Endometrium (tissue), 2 donors: ENCODE measurements at regions not wholly inside any gene's neighbourhood (a gene's known extent, or its start where the extent isn't known, plus 50 kb on each side); places are given as distances from the start of the nearest gene placed in this dataset.

Experiments used
- FAIRE-seq: peaks from 2 replicates; lab custom pipeline; 2012; peaks lifted over from hg19 to GRCh38; lab: Jason Lieb, UNC
- donor health status: control.
- donor health status: control.

DNA sequence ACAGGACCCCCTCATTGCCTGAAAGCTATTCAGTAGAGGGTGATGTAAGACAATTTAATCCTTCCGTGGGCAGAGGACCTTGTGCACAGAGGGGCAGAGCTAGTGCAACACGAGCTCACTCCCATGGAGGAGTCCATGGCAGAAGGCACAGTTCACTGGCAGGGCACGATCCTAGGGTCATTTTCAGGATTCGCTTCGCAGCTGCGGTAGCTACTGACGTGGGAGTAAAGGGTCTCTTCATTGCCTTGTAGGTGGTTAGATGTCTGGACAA is 207.8 kb downstream of the FOXO1 start:
- FAIRE-seq: no peak

DNA sequence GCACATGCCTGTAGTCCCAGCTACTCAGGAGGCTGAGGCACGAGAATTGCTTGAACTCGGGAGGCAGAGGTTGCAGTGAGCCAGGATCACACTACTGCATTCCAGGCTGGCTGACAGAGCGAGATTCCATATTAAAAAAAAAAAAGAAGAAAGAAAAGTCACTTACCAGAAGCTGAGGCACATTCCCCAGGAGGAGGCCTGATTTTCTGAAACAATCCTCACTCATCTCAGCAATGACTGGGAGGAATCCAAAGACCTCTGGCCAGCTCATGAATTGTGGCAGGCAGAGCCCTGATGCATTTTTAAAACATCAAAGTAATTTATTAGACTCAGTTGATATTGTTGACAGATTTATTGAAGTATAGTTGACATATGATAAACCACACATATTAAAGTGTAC is 206.3 kb downstream of the FOXO1 start:
- no peak for FAIRE-seq

DNA sequence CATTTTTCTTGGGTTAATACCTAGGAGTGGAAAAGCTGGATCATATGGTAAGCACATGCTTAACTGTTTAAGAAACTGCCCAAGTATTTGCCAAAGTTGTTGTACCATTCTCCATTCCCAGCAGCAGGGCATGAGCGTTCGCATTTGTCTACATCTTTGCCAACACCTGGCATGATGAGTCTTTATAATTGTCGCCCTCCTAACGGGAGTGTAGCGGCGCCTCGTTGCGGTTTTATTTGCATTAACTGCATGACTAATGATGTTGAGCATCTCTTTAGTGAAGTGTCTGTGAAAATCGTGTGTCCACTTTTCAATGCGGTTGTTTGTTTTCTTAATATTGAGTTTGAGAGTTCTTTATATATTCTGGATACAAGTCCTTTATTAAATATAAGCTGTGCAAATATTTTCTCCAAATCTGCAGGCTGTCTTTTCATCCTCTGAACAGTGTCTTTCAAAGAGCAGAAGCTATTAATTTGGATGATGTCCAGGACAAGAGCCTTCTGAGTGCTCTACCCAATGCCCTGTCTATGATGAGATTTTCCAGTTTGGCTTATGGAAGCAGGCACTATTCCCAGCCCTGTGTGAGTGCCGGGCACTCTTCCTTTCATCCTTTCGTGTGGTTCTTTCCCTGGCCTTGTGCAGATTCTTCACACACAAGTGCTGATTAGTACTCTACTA is 202.0 kb downstream of the FOXO1 start:
- no peak for FAIRE-seq

DNA sequence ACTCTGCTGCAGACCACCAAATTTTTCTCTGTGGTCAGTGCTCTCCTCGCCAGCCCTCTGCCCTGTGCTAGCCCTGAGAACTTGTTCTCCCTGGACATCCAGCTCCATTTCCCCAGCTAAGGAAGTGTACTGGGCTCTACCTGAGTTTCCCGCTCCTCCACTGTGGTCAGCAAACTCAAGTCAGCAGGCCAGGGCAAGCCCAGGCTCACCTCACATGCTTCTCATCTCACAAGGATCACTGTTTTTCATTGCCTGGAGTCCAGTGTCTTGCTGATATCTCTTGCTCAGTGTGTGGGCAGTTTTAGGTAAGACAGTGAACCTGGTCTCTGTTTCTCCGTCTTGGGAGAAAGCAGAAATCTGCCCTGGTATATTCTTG is 201.4 kb downstream of the FOXO1 start:
- FAIRE-seq: no peak

DNA sequence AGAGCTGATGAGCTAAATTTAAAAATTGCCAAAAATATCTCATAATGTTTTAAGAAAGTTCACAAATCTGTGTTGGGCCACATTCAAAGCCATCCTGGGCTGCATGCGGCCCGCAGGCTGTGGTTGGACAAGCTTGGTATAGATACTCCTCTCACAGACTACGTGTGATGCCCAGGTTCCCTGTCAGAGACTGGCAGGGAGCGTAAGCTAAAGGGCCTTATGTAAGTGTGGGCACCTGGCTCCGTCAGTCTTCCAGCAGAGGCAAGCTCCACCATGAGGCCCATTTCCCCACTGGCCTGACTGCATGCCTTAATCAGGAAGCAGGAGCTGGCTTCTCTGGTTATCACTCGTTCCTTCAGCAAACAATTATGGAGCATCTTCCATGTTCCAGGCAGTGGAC is 200.2 kb downstream of the FOXO1 start:
- no peak for FAIRE-seq

DNA sequence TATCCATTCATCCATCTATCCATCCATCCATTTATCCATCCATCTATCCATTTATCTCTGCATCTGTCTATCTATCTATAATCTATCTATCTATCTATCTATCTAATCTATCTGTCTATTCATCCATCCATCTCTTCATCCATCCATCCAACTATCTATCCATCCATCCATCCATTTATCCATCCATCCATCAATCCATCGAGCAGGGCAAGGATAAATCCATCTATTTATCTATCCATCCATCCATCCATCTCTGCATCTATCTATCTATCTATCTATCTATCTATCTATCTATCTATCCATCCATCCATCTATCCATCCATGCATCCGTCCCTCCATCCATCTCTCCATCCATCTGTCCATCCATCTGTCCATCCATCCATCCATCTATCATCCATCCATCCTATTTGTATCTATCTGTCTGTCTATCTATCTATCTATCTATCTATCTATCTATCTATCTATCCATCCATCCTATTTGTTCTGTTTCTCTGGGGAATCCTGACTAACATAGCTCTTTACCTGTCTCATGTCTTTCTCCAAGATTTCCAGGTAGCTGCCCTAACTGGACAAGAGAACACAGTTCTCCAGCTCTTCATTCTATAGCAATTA is 198.1 kb downstream of the FOXO1 start:
- FAIRE-seq: no peak

DNA sequence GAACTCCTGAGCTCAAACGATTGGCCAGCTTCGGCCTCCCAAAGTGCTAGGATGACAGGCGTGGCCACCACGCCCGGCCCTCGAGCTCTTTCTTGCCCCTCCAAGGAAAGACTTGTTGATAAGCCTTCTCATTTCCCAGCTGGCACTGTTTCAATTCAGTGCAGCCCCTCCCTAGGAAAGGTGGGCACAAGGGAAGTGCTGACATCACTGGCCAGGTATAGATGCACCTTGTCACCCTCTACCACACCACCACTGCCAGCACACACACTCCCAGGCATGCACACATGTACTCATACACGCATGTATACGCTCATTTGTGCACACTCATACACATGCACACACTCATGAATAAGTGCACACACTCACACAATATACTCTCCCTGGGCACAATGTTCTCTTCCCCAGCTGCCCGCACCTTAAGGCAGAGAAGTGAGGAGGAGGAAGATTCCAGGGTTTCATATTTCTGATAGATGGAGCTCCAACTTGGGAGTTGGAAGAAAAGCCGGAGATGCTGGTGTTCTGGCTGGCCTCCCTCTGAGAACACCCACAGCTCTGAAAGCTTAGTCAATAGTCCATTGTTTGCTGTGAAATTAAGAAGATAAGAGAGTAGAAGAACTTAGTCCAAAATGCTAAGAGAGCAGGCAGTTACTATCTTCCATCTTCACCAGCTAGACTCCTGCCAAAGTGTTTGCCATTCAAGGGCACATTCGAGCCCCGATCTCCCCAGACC is 196.7 kb downstream of the FOXO1 start:
- no peak for FAIRE-seq

DNA sequence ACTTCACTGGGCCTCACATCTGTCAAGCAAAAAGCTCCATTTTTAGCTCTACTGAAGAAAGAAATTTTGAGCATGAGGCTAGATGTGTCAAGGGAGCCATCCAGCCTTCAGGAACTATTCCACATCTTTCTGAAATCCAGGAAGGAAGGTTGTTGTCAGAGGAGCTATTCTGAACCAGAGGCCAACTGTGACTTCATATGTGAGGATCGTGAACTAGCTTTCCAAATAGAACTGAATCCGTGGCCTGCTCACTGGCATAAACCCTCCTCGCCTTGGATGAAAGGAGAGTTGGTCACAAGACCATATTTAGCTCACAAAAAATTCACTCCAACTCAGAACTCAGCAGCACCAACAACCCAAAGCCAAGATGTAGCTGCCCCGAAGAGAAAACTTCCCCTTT is 195.8 kb downstream of the FOXO1 start:
- FAIRE-seq: no peak

DNA sequence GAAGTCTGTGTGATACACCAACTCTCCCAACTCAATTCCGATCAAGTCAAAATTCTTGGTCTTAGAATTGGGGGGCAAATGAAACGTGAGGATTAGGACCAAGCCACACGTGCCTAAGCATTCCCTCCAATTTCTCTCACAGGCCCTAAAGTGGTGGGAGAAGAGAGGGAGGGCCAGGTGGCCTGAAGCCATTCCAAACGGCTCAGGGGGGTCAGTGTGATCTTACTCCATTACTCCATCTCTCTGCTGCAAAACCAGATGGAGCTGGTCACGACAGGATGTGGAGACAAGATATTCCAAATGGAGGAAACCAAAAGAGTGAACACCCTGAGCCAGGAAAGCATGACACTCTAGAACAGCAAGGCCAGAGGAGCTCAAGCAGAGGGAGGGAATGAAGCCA is 195.4 kb downstream of the FOXO1 start:
- no peak for FAIRE-seq

DNA sequence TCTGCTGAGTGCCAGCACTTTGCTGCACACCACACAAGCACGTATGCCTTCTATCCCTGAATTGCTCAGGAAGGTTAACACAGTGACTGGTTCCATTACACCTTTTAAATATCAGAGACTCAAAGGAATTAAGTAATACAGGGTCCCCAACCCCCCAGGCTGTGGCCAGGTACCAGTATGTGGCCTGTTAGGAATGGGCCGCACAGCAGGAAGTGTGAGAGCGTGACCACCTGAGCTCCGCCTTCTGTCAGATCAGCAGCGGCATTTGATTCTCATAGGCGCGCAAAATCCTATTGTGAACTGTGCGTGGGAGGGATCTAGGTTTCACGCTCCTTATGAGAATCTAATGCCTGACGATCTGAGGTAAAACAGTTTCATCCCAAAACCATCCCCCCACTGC is 194.5 kb downstream of the FOXO1 start:
- no peak for FAIRE-seq

DNA sequence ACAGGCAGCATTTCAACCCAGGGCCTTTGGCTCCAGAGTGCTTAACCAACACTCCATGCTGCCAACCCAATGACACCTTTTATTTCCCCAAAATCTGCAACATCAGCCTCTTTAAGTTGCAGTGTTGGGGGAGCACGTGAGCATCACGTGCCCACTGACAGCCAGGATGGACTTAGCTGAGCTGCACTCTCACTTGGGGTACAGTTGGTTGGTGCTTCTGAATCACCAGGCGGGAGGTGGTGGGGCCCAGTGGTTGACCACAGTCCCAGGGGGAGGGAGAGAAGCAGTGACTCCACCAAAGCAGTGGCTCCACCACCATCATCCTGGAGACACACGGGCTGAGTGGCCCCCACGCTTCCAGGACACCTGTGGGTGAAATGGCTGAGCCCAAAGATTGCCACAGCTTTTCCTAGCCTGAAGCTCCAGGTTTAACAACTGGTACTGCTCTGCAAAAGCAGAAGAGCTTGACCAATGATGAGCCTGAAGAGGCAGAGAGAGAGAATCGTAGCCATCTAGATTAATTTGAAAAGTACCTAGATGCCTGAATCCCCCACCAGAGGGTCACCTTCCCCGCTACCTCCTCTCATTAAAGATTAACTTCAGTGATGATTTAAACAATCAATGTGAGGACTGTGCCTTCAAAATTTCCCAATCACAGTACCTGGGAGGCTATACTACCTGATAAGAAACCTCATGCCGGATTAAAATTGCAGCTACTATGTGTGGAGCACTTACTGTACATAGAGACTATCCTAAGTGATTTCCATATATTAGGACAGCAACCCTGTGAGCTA is 193.8 kb downstream of the FOXO1 start:
- FAIRE-seq: no peak

DNA sequence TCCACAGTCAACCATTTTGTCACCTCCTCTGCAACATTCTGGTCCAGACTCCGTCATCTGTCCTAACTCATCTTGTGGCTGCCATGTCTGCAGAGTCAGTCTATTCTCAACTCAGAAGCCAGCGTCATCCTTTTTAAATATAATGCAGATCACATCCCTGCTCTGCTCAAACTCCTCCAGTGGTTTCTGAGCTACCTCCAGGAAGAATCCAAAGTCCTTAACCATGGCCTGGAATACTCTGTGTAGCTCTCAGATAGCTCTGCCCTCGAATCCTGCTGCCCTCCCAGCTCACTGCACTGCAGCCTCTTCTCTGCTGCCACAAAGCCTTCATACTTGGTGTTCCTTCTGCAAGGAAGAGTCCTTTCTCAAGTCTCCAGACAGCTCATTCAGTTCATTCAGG is 190.8 kb downstream of the FOXO1 start:
- no peak for FAIRE-seq

DNA sequence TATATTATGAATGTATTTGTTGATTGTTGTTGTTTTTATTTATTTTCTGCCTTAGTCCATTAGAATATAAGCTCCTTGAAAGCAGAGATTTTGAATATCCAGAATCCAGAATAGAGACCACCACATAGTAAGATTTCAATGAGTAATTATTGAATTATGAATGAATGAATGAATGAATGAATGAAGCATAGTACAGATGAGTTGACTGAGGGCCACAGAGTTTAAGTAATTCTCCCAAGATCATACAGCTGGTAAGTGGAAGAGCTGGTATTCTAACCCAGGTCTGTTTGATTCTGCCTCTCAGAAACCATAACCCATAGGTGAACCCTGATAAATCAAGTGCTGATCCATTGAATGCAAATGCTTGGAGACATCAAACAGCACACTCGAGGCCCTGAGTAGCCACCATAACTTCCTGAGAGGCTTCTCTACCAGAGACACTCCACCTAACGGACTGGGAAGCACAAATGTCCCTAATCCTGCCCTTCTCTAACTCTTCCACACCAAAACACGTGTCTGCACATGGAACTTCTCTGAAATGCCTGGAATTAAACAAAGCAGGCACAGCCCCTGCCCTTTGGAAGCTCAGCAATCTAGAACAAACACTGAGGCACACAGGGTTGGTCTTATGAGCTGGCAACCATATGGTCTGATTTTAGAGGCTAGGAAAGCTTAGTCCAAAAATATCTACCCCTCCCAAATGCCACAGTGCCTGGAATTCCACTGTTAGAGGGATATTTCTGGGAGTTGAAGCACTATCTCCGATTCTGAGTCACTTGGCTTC is 190.1 kb downstream of the FOXO1 start:
- no peak for FAIRE-seq

DNA sequence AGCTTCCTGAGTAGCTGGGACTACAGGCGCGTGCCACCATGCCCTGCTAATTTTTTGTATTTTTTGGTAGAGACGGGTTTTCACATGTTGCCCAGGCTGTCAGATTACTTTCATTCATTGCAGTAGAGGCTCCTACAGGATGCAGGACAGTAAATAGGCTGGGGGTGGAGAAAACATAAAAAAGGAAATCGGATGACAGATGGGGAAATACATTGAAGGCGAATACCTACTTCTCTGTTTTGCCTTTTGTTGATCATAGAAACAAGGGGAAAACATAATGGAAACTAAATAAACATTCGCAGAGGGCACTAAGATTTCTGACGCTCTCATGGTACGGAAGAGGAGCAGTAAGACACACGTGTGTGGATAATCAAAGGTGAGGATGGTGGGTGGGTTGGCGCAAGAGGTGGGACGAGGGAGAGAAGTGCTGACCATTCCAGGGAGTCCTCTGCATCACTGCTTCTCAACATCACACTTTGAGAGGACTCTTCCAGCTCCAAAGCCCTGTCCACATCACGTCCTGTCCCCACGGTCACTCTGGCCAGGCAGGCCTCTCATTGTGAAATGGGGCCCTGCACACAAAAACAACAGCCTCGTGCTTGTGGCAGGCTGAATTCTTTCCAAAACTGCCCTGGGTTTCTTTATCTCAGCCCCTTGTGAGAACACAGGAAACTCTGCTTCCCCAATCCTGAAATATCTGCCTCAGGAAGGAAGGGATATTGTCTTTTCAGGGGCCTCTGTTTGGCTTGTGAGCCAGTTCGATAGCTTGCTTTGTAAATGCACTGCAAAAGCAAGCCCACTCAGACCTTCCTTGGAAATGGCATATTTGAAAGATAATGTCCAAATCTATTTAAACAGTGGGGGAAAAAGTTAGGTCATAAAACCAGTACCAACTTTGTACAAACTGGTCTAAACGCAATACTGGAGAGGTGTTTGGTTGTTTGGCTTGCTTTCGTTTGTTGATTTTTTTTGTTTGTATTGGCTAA is 188.5 kb downstream of the FOXO1 start:
- FAIRE-seq: no peak

DNA sequence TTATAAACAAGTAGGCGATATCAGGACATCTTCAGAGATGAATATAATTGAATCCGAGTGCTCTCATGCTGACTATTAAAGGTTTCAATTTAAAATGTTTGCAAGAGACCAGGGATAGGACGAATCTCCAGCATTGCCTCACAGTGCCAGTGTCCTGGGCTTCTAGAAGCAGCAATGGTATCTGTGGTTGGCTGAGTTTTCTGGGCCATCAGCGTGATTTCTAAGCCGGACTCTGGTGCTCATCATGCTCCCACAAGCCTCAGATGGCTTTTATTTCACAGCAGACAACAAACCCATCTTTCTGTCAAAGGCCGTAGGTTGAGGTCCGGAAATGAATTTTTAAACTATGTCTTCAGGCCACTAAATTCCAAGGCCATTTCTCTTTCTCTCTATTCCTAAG is 187.7 kb downstream of the FOXO1 start:
- FAIRE-seq: no peak

DNA sequence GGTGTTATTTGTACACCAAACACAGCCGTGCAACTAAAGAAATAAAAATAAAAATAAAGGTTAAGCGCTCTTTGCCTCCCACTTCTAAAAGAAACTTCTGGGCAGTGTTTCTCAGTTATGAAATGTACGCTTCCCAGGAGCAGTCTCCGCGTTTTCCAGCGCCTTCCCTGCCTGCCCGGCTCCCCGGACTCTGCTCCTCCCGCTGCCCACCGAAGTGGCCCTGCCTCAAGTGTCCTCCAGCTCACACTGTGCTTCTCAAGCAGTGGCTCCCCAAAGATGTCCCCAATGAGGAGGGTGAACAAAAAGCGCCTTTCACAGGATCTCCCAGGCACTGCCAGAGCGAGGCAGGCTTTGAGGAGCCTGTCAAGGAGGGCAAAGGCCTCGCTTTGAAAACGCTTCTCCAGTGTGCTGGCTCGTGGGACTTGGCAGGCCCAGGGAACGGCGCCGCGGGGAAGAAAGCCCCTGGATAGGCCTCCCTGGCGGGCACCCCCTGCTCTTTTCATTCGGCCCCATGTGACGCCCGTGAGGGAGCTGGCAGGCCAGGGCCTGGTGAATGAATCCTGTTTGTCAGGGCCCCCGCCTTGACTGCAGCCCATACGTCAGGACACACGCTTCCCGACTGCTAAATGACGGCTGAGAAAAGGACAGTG is 187.1 kb downstream of the FOXO1 start:
- no peak for FAIRE-seq

DNA sequence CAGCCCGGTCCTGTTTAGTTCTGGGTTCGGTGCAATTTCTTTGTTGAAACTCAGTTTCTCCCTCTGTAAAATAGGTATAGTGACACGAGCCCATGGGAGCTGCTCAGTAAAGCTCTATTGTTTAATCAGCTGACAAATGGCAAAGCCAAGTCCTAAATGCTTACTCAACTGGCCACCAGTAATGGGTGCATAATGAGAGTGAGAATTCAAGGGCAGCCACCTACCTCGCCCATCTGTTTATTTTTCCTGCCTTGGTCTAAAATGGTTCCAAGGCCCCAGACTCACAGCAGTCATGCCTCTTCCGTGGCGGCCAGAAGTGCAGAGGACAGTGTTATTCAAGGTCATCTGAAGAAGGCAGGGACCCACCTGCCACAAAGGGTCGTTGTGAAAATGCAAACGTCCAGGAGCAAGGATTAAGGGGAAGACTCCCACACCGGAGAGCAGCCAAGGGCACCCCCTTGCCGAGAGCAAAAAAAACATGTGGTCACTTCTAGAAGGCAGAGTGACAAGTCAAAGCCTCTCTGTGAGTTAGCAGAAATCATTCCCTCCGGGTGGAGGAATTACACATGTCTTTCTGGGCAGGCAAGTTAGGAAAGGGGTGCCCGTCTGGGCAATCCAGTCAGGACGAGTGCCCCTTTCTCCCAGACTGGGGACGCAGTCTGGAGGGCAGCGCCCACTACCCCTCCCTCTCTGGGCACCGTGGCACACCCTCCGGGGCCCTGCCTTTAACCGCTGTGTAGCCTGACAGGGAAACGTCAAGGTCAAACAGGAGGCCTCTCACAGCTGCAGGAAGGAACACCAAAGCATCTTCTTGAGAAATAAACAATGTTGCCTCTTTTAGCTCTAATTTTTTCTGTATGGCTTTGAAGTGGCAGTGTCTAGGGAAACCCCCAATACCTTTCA is 186.2 kb downstream of the FOXO1 start:
- FAIRE-seq: no peak

DNA sequence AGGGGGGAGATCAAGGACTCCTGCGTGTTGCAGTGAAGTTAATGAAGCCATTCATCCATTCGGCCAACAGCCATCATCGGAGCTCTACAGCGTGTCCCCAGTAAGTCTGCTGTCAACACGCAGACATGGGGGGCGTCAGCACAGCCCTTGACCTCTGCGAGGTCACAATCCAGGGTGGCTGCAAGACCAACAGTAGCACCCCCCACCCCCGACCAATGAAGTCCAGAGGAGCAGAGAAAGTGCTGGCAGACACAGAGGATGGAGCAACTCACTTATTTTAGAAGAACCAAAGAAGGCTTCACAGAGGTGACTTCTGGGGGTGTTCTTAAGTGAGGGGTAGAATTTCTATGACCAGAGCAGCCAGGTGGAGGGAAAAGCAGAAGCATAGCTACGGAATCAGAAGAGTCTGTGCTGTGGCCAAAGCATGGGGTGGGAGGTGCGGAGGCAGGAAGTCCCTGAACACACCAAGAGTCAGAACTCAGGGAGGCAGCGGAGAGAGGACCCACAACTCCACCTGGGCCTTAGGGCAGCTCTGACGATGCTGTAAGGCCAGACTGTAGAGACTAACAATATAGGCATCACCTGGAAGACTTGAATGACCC is 185.4 kb downstream of the FOXO1 start:
- FAIRE-seq: no peak

DNA sequence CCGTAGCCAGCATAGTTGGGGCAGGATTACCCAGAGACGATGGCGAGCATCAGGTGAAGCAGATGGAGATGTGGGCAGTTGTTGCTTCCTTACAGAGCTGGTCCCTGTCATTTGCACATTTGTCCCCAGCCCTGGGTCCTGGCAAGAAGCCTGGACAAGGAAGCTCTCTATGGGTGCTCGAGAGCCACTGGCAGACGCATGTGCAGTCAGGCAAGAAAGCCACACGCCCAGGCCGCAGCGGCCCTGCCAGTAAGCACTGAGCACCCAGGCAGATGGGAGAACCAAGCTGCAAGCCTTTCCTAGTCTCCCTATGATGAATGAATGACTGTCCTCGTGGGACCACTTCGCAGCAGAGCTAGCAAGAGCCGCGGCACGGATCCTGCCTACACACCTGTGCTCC is 182.8 kb downstream of the FOXO1 start:
- FAIRE-seq: no peak
